H1 (cell line): ENCODE measurements at regions not wholly inside any gene's neighbourhood (a gene's known extent, or its start where the extent isn't known, plus 50 kb on each side); places are given as distances from the start of the nearest gene placed in this dataset.

Experiments used
- ATF3 ChIP-seq: IDR thresholded peaks from 2 replicates; pipeline ENCODE4 v1.6.1; 2011; ENCODE audit warnings: low read depth, mild to moderate bottlenecking, low read length; ENCODE audit not compliant: insufficient read depth
- E2F6 ChIP-seq: IDR thresholded peaks from 2 replicates; pipeline ENCODE4 v1.6.1; 2012; ENCODE audit warnings: inconsistent platforms
- GABPA ChIP-seq: IDR thresholded peaks from 2 replicates; pipeline ENCODE4 v1.6.1; 2011; ENCODE audit warnings: mild to moderate bottlenecking, low read length, moderate library complexity, borderline replicate concordance; ENCODE audit not compliant: insufficient read depth
- GTF2F1 ChIP-seq: IDR thresholded peaks from 2 replicates; pipeline ENCODE4 v1.6.1; 2012; ENCODE audit warnings: low read depth, low read length, improper control_type of control experiment, borderline replicate concordance
- SIN3A ChIP-seq, 2 experiments: IDR thresholded peaks in 1 of 2; conservative IDR thresholded peaks in 1 of 2; 2 replicates each; pipeline ENCODE4 v1.6.1; 2011 to 2012; ENCODE audit warnings: low read length in 2 of 2, improper control_type of control experiment in 1 of 2, low read depth in 1 of 2, mild to moderate bottlenecking in 1 of 2

- no peak for TF ChIP-seq GTF2F1
- no peak for TF ChIP-seq E2F6
- no peak for TF ChIP-seq GABPA
- TF ChIP-seq SIN3A (conservative IDR thresholded peaks at IDR 0.05 in 1 of 2, IDR thresholded peaks at IDR 0.05 in 1 of 2; ENCODE audit: low read depth in 1 of 2, low read length in 2 of 2), result no peak
- TF ChIP-seq ATF3, result no peak
- TF ChIP-seq, all 59 proteins: peak for 0
Observed at GRCh38 chr13:21232599-21232998, 56.1 kb downstream of the MRPL57 start (continued).
